ENCODE measurements at regions not wholly inside any gene's neighbourhood (a gene's known extent, or its start where the extent isn't known, plus 50 kb on each side); places are given as distances from the start of the nearest gene placed in this dataset.
"Not testable (repeated sequence)": the region's sequence is repeated elsewhere in the genome, so short reads cannot be mapped to it uniquely, and the experiment has no call there.

DNA sequence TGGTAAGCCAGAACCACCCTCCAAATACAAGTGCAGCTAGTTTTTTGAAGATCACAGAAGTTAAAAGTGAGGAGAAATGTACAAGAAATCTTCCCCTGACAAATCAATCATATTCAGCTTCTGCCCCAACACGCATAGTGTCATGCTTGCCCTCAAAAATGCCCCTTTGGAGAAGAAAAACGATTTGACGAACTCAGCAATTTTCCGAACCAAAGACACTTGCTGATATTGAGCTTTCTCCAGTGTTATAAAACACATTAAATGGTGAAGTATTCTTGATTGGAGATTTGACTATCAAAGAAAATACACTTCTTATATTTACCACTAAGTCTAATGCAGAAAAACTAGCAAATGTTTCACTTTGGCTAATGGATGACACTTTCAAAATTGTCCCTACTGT lies 195.5 kb downstream of the ETV1 start:
- DNase-seq (ENCODE audit: low read depth) = no peak
- TF ChIP-seq, protein P1, sequence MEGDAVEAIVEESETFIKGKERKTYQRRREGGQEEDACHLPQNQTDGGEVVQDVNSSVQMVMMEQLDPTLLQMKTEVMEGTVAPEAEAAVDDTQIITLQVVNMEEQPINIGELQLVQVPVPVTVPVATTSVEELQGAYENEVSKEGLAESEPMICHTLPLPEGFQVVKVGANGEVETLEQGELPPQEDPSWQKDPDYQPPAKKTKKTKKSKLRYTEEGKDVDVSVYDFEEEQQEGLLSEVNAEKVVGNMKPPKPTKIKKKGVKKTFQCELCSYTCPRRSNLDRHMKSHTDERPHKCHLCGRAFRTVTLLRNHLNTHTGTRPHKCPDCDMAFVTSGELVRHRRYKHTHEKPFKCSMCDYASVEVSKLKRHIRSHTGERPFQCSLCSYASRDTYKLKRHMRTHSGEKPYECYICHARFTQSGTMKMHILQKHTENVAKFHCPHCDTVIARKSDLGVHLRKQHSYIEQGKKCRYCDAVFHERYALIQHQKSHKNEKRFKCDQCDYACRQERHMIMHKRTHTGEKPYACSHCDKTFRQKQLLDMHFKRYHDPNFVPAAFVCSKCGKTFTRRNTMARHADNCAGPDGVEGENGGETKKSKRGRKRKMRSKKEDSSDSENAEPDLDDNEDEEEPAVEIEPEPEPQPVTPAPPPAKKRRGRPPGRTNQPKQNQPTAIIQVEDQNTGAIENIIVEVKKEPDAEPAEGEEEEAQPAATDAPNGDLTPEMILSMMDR (IDR thresholded peaks at IDR 0.05; ENCODE audit: low read length, missing control alignments) = no peak
- no peak overlapping the region for H3K4me3 ChIP-seq (replicated peaks; ENCODE audit: low read depth, low read length)

DNA sequence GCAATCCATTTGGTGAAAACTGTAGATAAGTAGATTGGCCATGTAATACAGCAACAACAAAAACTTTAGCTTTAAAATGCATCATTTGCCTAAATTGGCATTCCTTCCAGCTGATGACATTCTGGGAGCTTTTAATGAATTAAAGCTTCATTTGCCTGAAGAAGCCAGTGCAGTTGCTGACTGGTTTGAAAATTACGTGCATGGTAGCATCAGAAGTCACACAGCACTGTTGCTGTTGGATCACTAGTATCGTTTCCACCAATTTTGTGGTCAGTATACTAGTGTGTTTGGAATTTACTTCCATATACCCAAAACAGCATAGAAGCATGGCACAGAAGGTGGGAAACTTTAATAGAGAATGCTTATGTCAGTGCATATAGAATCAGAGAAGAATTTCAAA lies 194.9 kb downstream of the ETV1 start:
- H3K4me3 ChIP-seq (replicated peaks; ENCODE audit: low read depth, low read length) = no peak overlapping the region
- TF ChIP-seq, protein P1 (IDR thresholded peaks at IDR 0.05; ENCODE audit: low read length, missing control alignments) = no peak
- no peak for DNase-seq (ENCODE audit: low read depth)

DNA sequence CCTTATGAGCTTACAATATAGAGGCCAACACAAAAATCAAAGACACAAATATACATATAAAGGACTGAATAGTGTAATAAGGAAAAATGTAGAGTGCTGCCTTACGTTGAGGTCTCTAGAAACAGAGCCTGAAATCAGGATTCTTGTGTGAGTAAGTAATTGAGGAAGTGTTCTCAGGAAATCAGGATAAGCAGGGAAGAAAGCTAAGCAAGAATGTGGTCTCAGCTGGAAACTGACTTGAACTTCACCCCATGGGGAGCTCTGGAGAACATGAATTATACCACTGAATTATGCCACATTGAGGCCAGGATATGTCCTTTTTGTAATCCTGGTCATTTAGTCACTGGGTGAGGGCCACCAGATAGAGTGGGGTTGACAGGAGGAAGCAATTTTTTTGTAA lies 191.9 kb downstream of the ETV1 start:
- DNase-seq (ENCODE audit: low read depth) = peak; percentile 29
- H3K4me3 ChIP-seq (replicated peaks; ENCODE audit: low read depth, low read length) = no peak overlapping the region
- TF ChIP-seq, protein P1 (IDR thresholded peaks at IDR 0.05; ENCODE audit: low read length, missing control alignments) = no peak

DNA sequence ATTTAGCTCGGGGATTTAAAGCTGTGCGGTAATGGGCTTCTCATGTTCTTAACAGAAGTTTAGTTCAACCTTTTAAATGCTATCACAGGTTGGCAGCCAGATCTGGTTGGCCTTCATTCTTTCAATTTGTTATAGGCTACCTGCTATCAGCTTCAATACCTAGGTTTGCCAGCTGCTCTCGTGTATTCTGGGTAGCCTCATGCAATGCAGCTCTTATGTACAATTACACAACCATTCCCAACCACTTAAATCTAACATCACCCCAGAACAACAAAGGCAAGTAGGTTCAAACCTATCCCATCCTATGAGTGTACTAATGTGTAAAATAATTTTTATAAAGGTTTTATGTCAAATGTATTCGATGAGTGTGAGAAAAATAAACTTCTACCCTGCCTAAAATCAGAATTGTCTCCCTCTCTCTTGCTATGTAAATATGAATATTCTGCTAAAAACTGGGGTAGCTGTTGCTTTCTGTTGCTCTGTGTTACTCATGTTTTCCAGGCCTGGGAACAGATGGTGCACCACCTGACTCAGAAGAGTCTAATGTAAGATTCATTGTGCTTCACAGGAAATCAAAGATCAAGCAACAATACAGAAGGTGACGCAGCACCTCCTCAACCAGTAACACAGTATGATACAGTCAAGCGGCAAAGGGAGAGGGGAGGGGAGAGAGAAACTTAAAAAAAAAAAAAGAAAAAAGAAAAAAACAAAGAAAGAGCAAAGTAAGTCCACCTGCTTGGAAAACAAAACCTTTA lies 188.6 kb downstream of the ETV1 start:
- DNase-seq (ENCODE audit: low read depth) = peak; percentile 96
- no peak overlapping the region for H3K4me3 ChIP-seq (replicated peaks; ENCODE audit: low read depth, low read length)
- TF ChIP-seq, protein P1 (IDR thresholded peaks at IDR 0.05; ENCODE audit: low read length, missing control alignments) = no peak

DNA sequence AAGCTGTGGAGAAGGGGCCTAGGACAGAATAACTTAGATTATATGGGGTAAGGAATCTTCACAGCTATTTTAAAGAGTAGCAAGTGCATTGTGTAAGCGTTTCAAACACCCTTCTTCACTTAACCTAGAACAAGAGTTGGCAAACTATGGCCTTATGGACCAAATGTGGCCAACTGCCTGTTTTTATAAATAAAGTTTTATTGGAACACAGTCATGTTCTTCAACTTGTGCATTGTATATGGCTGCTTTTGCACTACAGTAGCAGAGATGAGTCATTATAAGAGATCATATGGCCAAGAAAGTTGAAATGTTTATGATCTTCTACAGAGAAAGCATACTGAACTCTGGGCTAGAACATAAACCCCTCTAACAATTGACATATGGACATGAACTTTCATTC lies 187.8 kb downstream of the ETV1 start:
- no peak overlapping the region for H3K4me3 ChIP-seq (replicated peaks; ENCODE audit: low read depth, low read length)
- DNase-seq (ENCODE audit: low read depth) = peak; percentile 9
- TF ChIP-seq, protein P1 (IDR thresholded peaks at IDR 0.05; ENCODE audit: low read length, missing control alignments) = no peak

DNA sequence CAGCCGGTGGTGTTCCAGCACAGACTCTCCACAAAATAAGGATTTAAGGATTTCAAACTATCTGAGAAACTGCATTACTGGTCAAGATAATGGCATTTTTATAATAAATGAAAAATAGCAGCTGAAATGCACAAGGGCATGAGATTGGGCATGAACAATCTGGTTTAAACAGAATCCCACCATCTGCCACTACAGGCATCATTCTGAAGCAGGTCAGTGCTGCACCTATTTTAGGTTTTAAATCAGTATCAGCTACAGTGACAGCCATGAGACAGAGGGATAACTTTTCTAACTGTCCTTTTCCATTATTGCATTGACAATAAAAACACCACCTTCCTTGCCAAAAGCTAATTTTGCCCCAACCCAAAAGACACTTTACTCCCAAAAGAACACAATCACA lies 186.8 kb downstream of the ETV1 start:
- DNase-seq (ENCODE audit: low read depth) = no peak
- H3K4me3 ChIP-seq (replicated peaks; ENCODE audit: low read depth, low read length) = no peak overlapping the region
- TF ChIP-seq, protein P1 (IDR thresholded peaks at IDR 0.05; ENCODE audit: low read length, missing control alignments) = no peak

DNA sequence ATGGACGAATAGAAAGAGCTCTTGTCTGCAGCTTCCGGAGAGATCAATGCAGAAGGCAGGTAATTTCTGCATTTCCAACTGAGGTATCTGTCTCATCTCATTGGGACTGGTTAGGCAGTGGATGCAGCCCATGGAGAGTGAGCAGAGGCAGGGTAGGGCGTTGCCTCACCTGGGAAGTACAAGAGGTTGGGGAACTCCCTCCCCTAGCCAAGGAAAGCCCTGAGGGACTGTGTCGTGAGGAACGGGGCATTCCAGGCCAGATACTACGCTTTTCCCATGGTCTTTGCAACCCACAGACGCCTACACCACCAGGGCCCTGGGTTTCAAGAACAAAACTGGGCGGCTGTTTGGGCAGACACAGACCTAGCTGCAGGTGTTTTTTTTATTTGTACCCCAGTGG lies 186.3 kb downstream of the ETV1 start:
- no peak for DNase-seq (ENCODE audit: low read depth)
- no peak overlapping the region for H3K4me3 ChIP-seq (replicated peaks; ENCODE audit: low read depth, low read length)
- TF ChIP-seq, protein P1 (IDR thresholded peaks at IDR 0.05; ENCODE audit: low read length, missing control alignments) = no peak

DNA sequence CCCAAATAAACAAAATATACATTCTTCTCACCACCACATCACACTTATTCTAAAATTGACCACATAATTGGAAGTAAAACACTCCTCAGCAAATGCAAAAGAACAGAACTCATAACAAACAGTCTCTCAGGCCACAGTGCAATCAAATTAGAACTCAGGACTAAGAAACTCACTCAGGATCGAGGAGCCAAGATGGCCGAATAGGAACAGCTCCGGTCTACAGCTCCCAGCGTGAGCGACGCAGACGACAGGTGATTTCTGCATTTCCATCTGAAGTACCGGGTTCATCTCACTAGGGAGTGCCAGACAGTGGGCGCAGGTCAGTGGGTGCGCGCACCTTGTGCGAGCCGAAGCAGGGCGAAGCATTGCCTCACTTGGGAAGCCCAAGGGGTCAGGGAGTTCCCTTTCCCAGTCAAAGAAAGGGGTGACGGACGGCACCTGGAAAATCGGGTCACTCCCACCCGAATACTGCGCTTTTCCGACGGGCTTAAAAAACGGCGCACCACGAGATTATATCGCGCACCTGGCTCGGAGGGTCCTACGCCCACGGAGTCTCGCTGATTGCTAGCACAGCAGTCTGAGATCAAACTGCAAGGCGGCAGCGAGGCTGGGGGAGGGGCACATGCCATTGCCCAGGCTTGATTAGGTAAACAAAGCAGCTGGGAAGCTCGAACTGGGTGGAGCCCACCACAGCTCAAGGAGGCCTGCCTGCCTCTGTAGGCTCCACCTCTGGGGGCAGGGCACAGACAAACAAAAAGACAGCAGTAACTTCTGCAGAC lies 183.2 kb downstream of the ETV1 start:
- not testable (repeated sequence) for DNase-seq (ENCODE audit: low read depth); H3K4me3 ChIP-seq (replicated peaks; ENCODE audit: low read depth, low read length)

DNA sequence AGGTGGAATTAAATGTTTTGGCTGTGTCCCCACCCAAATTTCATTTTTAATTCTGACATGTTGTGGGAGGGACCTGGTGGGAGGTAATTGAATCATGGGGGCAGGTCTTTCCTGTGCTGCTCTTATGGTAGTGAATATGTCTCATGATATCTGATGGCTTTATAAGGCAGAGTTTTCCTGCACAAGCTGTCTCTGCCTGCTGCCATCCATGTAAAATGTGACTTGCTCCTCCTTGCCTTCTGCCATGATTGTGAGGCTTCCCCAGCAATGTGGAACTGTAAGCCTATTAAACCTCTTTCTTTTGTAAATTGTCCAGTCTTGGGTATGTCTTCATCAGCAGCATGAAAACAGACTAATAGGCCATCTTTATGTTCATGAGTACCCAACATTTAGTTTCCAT lies 172.2 kb downstream of the ETV1 start:
- not testable (repeated sequence) for DNase-seq (ENCODE audit: low read depth); H3K4me3 ChIP-seq (replicated peaks; ENCODE audit: low read depth, low read length)
